OCI-LY3 (cell line): ENCODE measurements at regions not wholly inside any gene's neighbourhood (a gene's known extent, or its start where the extent isn't known, plus 50 kb on each side); places are given as distances from the start of the nearest gene placed in this dataset.

Source experiments
- H2AFZ ChIP-seq: fragments of 200-600, 300-600 bp; shearing (Covaris generic); 2 replicates; pipeline ENCODE4 v1.6.0; 2014; ENCODE audit warnings: antibody characterized with exemption, low read depth, low read length
- H3K27ac ChIP-seq: fragments of 200-600, 300-600 bp; sonication (generic); 2 replicates; pipeline ENCODE4 v1.5.1; 2014; ENCODE audit warnings: mild to moderate bottlenecking, low read length, moderate library complexity, mixed read lengths
- H3K27me3 ChIP-seq: fragments of 200-600, 300-600 bp; sonication (generic); 2 replicates; pipeline ENCODE4 v1.6.1; 2014; ENCODE audit warnings: low read depth, low read length, mixed read lengths
- H3K36me3 ChIP-seq: fragments of 200-600, 300-600 bp; sonication (generic); replicated peaks from 2 replicates; pipeline ENCODE3; 2014; ENCODE audit warnings: low read depth, low read length, mixed read lengths
- H3K4me1 ChIP-seq: fragments of 300-600, 200-600 bp; sonication (generic); 2 replicates; pipeline ENCODE4 v1.6.1; 2014; ENCODE audit warnings: low read length, mixed read lengths
- H3K4me2 ChIP-seq: fragments of 200-600, 300-600 bp; sonication (generic); 2 replicates; pipeline ENCODE4 v1.6.1; 2014; ENCODE audit warnings: low read length, mixed read lengths
- H3K4me3 ChIP-seq: fragments of 300-600, 200-600 bp; sonication (generic); 2 replicates; pipeline ENCODE4 v1.5.1; 2014; ENCODE audit warnings: antibody characterized with exemption, mild to moderate bottlenecking, low read length, moderate library complexity
- H3K79me2 ChIP-seq: fragments of 300-600, 200-600 bp; shearing (Covaris generic); 2 replicates; pipeline ENCODE4 v1.6.1; 2014; ENCODE audit warnings: mild to moderate bottlenecking, low read length, mixed read lengths
- H3K9ac ChIP-seq: fragments of 300-600, 200-600 bp; shearing (Covaris generic); 2 replicates; pipeline ENCODE4 v1.6.0; 2014; ENCODE audit warnings: mild to moderate bottlenecking, low read length, moderate library complexity
- H3K9me3 ChIP-seq: fragments of 200-600, 300-600 bp; shearing (Covaris generic); 2 replicates; pipeline ENCODE4 v1.6.1; 2014; ENCODE audit warnings: low read length, mixed read lengths; ENCODE audit not compliant: insufficient read depth
- H4K20me1 ChIP-seq: fragments of 200-600, 300-600 bp; sonication (generic); 2 replicates; pipeline ENCODE4 v1.6.1; 2016; ENCODE audit warnings: low read length, mixed read lengths; ENCODE audit not compliant: insufficient read depth
- CTCF ChIP-seq: fragments of 200-600, 300-600 bp; sonication (generic); IDR thresholded peaks from 2 replicates; pipeline ENCODE4 v1.5.1; 2014; ENCODE audit warnings: antibody characterized with exemption, low read length, low read depth
- EZH2phosphoT487 ChIP-seq: fragments of 200-600 bp; shearing (Covaris generic); IDR thresholded peaks from 2 replicates; pipeline ENCODE4 v1.6.1; 2018; ENCODE audit warnings: antibody characterized with exemption, mixed run types, low read depth

- no peak for TF ChIP-seq EZH2phosphoT487
- no peak for TF ChIP-seq CTCF
- H2AFZ ChIP-seq, result no peak overlapping the region
Observed at GRCh38 chr17:36739208-36739607, 137.8 kb downstream of the MRM1 start.

GRCh38 chr17:36740157-36740556, 138.8 kb downstream of the MRM1 start:
- TF ChIP-seq EZH2phosphoT487, result no peak
- TF ChIP-seq CTCF, result no peak
- peaks cover 12% of the 10 kb centered on the region; the same call in 1 of the 2 replicates for H3K27me3 ChIP-seq
- no peaks in the 10 kb centered on the region for H4K20me1 ChIP-seq

More at GRCh38 chr17:36739208-36739607, 137.8 kb downstream of the MRM1 start:
- no peaks in the 10 kb centered on the region for H3K36me3 ChIP-seq
- H4K20me1 ChIP-seq, result no peaks in the 10 kb centered on the region
- no peaks in the 10 kb centered on the region for H3K9me3 ChIP-seq
- no peaks in the 10 kb centered on the region for H3K4me1 ChIP-seq
- peaks cover 7% of the 10 kb centered on the region; the same call in 1 of the 2 replicates for H3K27me3 ChIP-seq
- no peak overlapping the region for H3K9ac ChIP-seq
- no peaks in the 10 kb centered on the region for H3K79me2 ChIP-seq
- H3K27ac ChIP-seq, result no peak overlapping the region
- H3K4me3 ChIP-seq, result no peak overlapping the region
- H3K4me2 ChIP-seq, result no peak overlapping the region

GRCh38 chr17:36741019-36741902, 139.9 kb downstream of the MRM1 start:
- Histone ChIP-seq H3K4me3 (no peak overlapping the region), H3K27ac (no peak overlapping the region), H3K4me2 (no peak overlapping the region), H4K20me1 (no peaks in the 10 kb centered on the region), H3K27me3 (peaks cover 18% of the 10 kb centered on the region; the same call in 1 of the 2 replicates), H3K4me1 (no peaks in the 10 kb centered on the region), H3K36me3 (no peaks in the 10 kb centered on the region), H3K9ac (no peak overlapping the region), H3K79me2 (no peaks in the 10 kb centered on the region), H3K9me3 (no peaks in the 10 kb centered on the region), H2AFZ (no peak overlapping the region)
- no peak for TF ChIP-seq CTCF
- no peak for TF ChIP-seq EZH2phosphoT487

More at GRCh38 chr17:36740157-36740556, 138.8 kb downstream of the MRM1 start:
- H3K9me3 ChIP-seq, result no peaks in the 10 kb centered on the region
- no peak overlapping the region for H3K27ac ChIP-seq
- no peaks in the 10 kb centered on the region for H3K4me1 ChIP-seq
- H3K36me3 ChIP-seq, result no peaks in the 10 kb centered on the region
- no peak overlapping the region for H3K4me2 ChIP-seq
- no peak overlapping the region for H2AFZ ChIP-seq
- H3K9ac ChIP-seq, result no peak overlapping the region
- H3K79me2 ChIP-seq, result no peaks in the 10 kb centered on the region
- no peak overlapping the region for H3K4me3 ChIP-seq

- H3K9me3 ChIP-seq, result no peaks in the 10 kb centered on the region
- H3K79me2 ChIP-seq, result no peaks in the 10 kb centered on the region
- H3K27me3 ChIP-seq, result peaks cover 15% of the 10 kb centered on the region; the same call in 1 of the 2 replicates
- H2AFZ ChIP-seq, result no peak overlapping the region
- no peak overlapping the region for H3K4me2 ChIP-seq
- H3K36me3 ChIP-seq, result no peaks in the 10 kb centered on the region
- no peak for TF ChIP-seq CTCF
- no peak for TF ChIP-seq EZH2phosphoT487
- H4K20me1 ChIP-seq, result no peaks in the 10 kb centered on the region
- no peak overlapping the region for H3K27ac ChIP-seq
- no peak overlapping the region for H3K4me3 ChIP-seq
- no peak overlapping the region for H3K9ac ChIP-seq
- H3K4me1 ChIP-seq, result no peaks in the 10 kb centered on the region
Observed at GRCh38 chr17:36742267-36743000, 141.1 kb downstream of the MRM1 start.
